Endothelial cell of umbilical vein (primary cell): ENCODE measurements at regions not wholly inside any gene's neighbourhood (a gene's known extent, or its start where the extent isn't known, plus 50 kb on each side); places are given as distances from the start of the nearest gene placed in this dataset.

ENCODE experiments used
- BruUV-seq: library from RNA; stranded (reverse); fragments of 400-500 nt; replicated peaks from 2 replicates; lab custom pipeline; 2021; lab: Mats Ljungman, UMichigan
- CTCF ChIA-PET: fragments of 300-600, 350-600 bp; sonication (Branson Sonifier 250); formaldehyde crosslinking; loops from one replicate; lab custom pipeline; 2021; ENCODE audit warnings: antibody characterized with exemption, inconsistent platforms; lab: Charles Lee
- POLR2A ChIA-PET: fragments of 300-600, 350-600 bp; sonication (Branson Sonifier 250); formaldehyde crosslinking; loops from one replicate; lab custom pipeline; 2021; ENCODE audit warnings: antibody characterized with exemption, inconsistent platforms; lab: Charles Lee
- DNase-seq: peaks from one replicate; pipeline ENCODE4 v3.0.0-alpha.2; 2011; ENCODE audit warnings: low read depth, low spot score
- FAIRE-seq: peaks from 2 replicates; lab custom pipeline; 2011; peaks lifted over from hg19 to GRCh38; lab: Jason Lieb, UNC
- H2AFZ ChIP-seq: 2 replicates; pipeline ENCODE4 v1.6.0; 2012; ENCODE audit warnings: low read depth, low read length, control low read depth, inconsistent platforms
- H3K27ac ChIP-seq: 2 replicates; pipeline ENCODE4 v1.5.1; 2011; ENCODE audit warnings: low read depth, mild to moderate bottlenecking, control low read depth, low read length, moderate library complexity; ENCODE audit not compliant: insufficient read depth
- H3K27me3 ChIP-seq, 2 experiments: 2 replicates each; pipeline versions ENCODE4 v1.6.0 to v1.6.1; 2011; ENCODE audit warnings: low read length in 2 of 2, mixed read lengths in 1 of 2; ENCODE audit not compliant: control insufficient read depth in 2 of 2, insufficient read depth in 2 of 2
- H3K36me3 ChIP-seq, 2 experiments: 2 replicates in 1 of 2; 3 replicates in 1 of 2; pipeline ENCODE4 v1.5.1; 2011; ENCODE audit warnings: low read length in 2 of 2, mild to moderate bottlenecking in 1 of 2, moderate library complexity in 1 of 2; ENCODE audit not compliant: control insufficient read depth in 2 of 2, insufficient read depth in 2 of 2; ENCODE audit errors: extremely low read depth in 1 of 2
- H3K4me1 ChIP-seq: 3 replicates; pipeline ENCODE4 v1.5.1; 2011; ENCODE audit warnings: mild to moderate bottlenecking, low read length; ENCODE audit not compliant: control insufficient read depth, insufficient read depth; ENCODE audit errors: extremely low read depth
- H3K4me2 ChIP-seq: 2 replicates; pipeline ENCODE4 v1.6.1; 2011; ENCODE audit warnings: low read length, control low read depth, mixed read lengths; ENCODE audit not compliant: insufficient read depth
- H3K4me3 ChIP-seq, 3 experiments: fragments of 200-600 bp in 1 of 3; sonication (generic), shearing (Covaris generic) in 1 of 3; replicated peaks in 1 of 3; 2 replicates each; pipeline ENCODE4 v1.5.1; 2011 to 2016; ENCODE audit warnings: control low read depth in 3 of 3, low read length in 3 of 3, mild to moderate bottlenecking in 2 of 3, inconsistent platforms in 1 of 3, low read depth in 1 of 3, moderate library complexity in 1 of 3; ENCODE audit not compliant: insufficient read depth in 1 of 3
- H3K79me2 ChIP-seq: 2 replicates; pipeline ENCODE4 v1.6.0; 2012; ENCODE audit warnings: low read length, inconsistent platforms; ENCODE audit not compliant: control insufficient read depth, insufficient read depth
- H3K9ac ChIP-seq: replicated peaks from 2 replicates; pipeline ENCODE3; 2011; ENCODE audit warnings: low read length, control low read depth; ENCODE audit not compliant: insufficient read depth; ENCODE audit errors: extremely low read depth
- H3K9me1 ChIP-seq: replicated peaks from 3 replicates; pipeline ENCODE4 v1.6.0; 2011; ENCODE audit warnings: mild to moderate bottlenecking, low read length; ENCODE audit not compliant: control insufficient read depth, insufficient read depth; ENCODE audit errors: extremely low read depth
- H3K9me3 ChIP-seq: replicated peaks from 2 replicates; pipeline ENCODE4 v1.5.1; 2012; ENCODE audit warnings: low read length, inconsistent platforms; ENCODE audit not compliant: control insufficient read depth, insufficient read depth
- H4K20me1 ChIP-seq: replicated peaks from 2 replicates; pipeline ENCODE3; 2011; ENCODE audit warnings: mild to moderate bottlenecking, low read length; ENCODE audit not compliant: control insufficient read depth, insufficient read depth; ENCODE audit errors: extremely low read depth
- CTCF ChIP-seq, 2 donors: IDR thresholded peaks; 1 replicate in 1 of 2; 2 replicates in 1 of 2; pipeline ENCODE4 v1.5.1; 2011; ENCODE audit warnings: low read length in 2 of 2, mild to moderate bottlenecking in 2 of 2, moderate library complexity in 2 of 2, control low read depth in 1 of 2, inconsistent platforms in 1 of 2, low read depth in 1 of 2; ENCODE audit not compliant: insufficient read depth in 1 of 2; ENCODE audit errors: extremely low read depth in 1 of 2
- EZH2 ChIP-seq: IDR thresholded peaks from 2 replicates; pipeline ENCODE4 v1.6.1; 2012; ENCODE audit warnings: borderline replicate concordance, low read depth, mild to moderate bottlenecking, moderate library complexity, low read length, inconsistent platforms; ENCODE audit not compliant: severe bottlenecking
- FOS ChIP-seq: IDR thresholded peaks from 2 replicates; pipeline ENCODE4 v1.6.1; 2011; ENCODE audit warnings: mild to moderate bottlenecking, low read length, moderate library complexity, borderline replicate concordance; ENCODE audit not compliant: insufficient read depth
- GATA2 ChIP-seq: IDR thresholded peaks from 2 replicates; pipeline ENCODE4 v1.7.0; 2011; ENCODE audit warnings: low read depth, mild to moderate bottlenecking, moderate library complexity, mixed read lengths, low read length; ENCODE audit not compliant: insufficient read length, insufficient read depth
- JUN ChIP-seq: IDR thresholded peaks from 2 replicates; pipeline ENCODE4 v1.6.1; 2011; ENCODE audit warnings: borderline replicate concordance, low read depth; ENCODE audit not compliant: insufficient read length, insufficient read depth
- MAX ChIP-seq: IDR thresholded peaks from 2 replicates; pipeline ENCODE4 v1.6.1; 2011; ENCODE audit not compliant: insufficient read depth, insufficient read length
- MYC ChIP-seq: IDR thresholded peaks from one replicate; pipeline ENCODE4 v1.6.1; 2011; ENCODE audit warnings: mild to moderate bottlenecking, low read depth, low read length
- POLR2A ChIP-seq: IDR thresholded peaks from 2 replicates; pipeline ENCODE4 v1.6.1; 2012; ENCODE audit warnings: low read depth, mild to moderate bottlenecking, control low read depth, low read length
- POLR2AphosphoS5 ChIP-seq: IDR thresholded peaks from 2 replicates; pipeline ENCODE4 v1.6.1; 2012; ENCODE audit warnings: low read depth, mild to moderate bottlenecking, control low read depth, low read length, moderate library complexity; ENCODE audit not compliant: insufficient read depth
- dilution Hi-C: fragments of 300-500 bp; cut with MboI; formaldehyde crosslinking; loops from one replicate; pipeline ENCODE4 v1.15.0; 2019; ENCODE audit warnings: low sequenced_read_pairs; ENCODE audit not compliant: extremely low pct_ligation_motif_present
- intact Hi-C: fragments of 100-400 bp; cut with micrococcal nuclease; formaldehyde crosslinking; loops from one replicate; pipeline ENCODE4 v1.10.0; 2022

GRCh38 chr2:174680221-174680620 is 82.6 kb upstream of the WIPF1 start:
- intact Hi-C loops (loop anchor here (5.0 kb wide), 1 partner anchor 88 kb away; no protein-coding TSS in a partner anchor), dilution Hi-C loops (no loop called here)
- no peak overlapping the region for H3K27ac ChIP-seq
- POLR2A ChIA-PET: no interaction called here
- peaks cover 23% of the 10 kb centered on the region for H3K79me2 ChIP-seq
- H3K4me2 ChIP-seq: no peak overlapping the region
- H2AFZ ChIP-seq: no peak overlapping the region
- no peak overlapping the region for H3K4me3 ChIP-seq
- no TSS peak for BruUV-seq
- no peaks in the 10 kb centered on the region for H4K20me1 ChIP-seq
- H3K4me1 ChIP-seq: peaks cover 13% of the 10 kb centered on the region
- CTCF ChIA-PET: interaction anchor here (1.1 to 1.6 kb wide), 3 partner anchors 8 to 102 kb away, joined by 3 read pairs; no protein-coding TSS in a partner anchor
- no peaks in the 10 kb centered on the region for H3K36me3 ChIP-seq
- H3K9ac ChIP-seq: no peak overlapping the region
- peaks cover 3 to 4% of the 10 kb centered on the region in 2 experiments for H3K27me3 ChIP-seq
- H3K9me1 ChIP-seq: no peaks in the 10 kb centered on the region
- FAIRE-seq (no peak), DNase-seq (no peak)
- H3K9me3 ChIP-seq: no peaks in the 10 kb centered on the region
- no peak for TF ChIP-seq JUN
- no peak for TF ChIP-seq CTCF (IDR thresholded peaks at IDR 0.05; ENCODE audit: extremely low read depth in 1 of 2, insufficient read depth in 1 of 2, low read depth in 1 of 2, low read length in 2 of 2)
- TF ChIP-seq GATA2: no peak
- no peak for TF ChIP-seq FOS
- TF ChIP-seq POLR2A: no peak
- TF ChIP-seq EZH2: no peak
- TF ChIP-seq MYC: no peak
- no peak for TF ChIP-seq MAX
- no peak for TF ChIP-seq POLR2AphosphoS5
